Activated naive CD4-positive, alpha-beta T cell treated with anti-CD3 and anti-CD28 coated beads, Interleukin-2, amount 10 ng/mL, durations not matched to agents 7 days and 5 days (primary cell): ENCODE measurements at regions not wholly inside any gene's neighbourhood (a gene's known extent, or its start where the extent isn't known, plus 50 kb on each side); places are given as distances from the start of the nearest gene placed in this dataset.
A peak's percentile ranks its signal among the peaks of the same experiment; 100 is the strongest.

ENCODE experiments used
- CTCF ChIA-PET: fragments of 350-600 bp; sonication (Branson Sonifier 250); formaldehyde crosslinking; loops from one replicate; lab custom pipeline; 2021; ENCODE audit warnings: antibody characterized with exemption; lab: Charles Lee
- DNase-seq: peaks from one replicate; pipeline ENCODE4 v3.0.0-alpha.2; 2020
- H3K27ac Mint-ChIP-seq: one replicate; pipeline ENCODE4 v1.8.0; 2021; ENCODE audit warnings: mild to moderate bottlenecking, moderate library complexity, mixed read lengths
- H3K27me3 Mint-ChIP-seq: one replicate; pipeline ENCODE4 v1.8.0; 2021; ENCODE audit warnings: mild to moderate bottlenecking, mixed read lengths
- H3K36me3 Mint-ChIP-seq: one replicate; pipeline ENCODE4 v1.8.0; 2021; ENCODE audit warnings: mixed read lengths
- H3K4me1 Mint-ChIP-seq: one replicate; pipeline ENCODE4 v1.8.0; 2021; ENCODE audit warnings: mixed read lengths
- H3K4me3 Mint-ChIP-seq: one replicate; pipeline ENCODE4 v1.8.0; 2021; ENCODE audit warnings: mild to moderate bottlenecking, moderate library complexity, mixed read lengths
- H3K9me3 Mint-ChIP-seq: one replicate; pipeline ENCODE4 v1.8.0; 2021; ENCODE audit warnings: mixed read lengths

- H3K9me3 Mint-ChIP-seq: no peaks in the 10 kb centered on the region
- H3K4me1 Mint-ChIP-seq: peaks cover 5% of the 10 kb centered on the region
- H3K27me3 Mint-ChIP-seq: peaks cover 8% of the 10 kb centered on the region
- no peak overlapping the region for H3K27ac Mint-ChIP-seq
- DNase-seq: peak; percentile 13
- H3K36me3 Mint-ChIP-seq: no peaks in the 10 kb centered on the region
- no peak overlapping the region for H3K4me3 Mint-ChIP-seq
- CTCF ChIA-PET: no interaction called here
Measured at GRCh38 chr10:42979721-42980467, 97.0 kb upstream of the RET start.

- Mint-ChIP-seq H3K9me3 (no peaks in the 10 kb centered on the region), H3K27me3 (peaks cover 11% of the 10 kb centered on the region), H3K4me3 (no peak overlapping the region), H3K27ac (no peak overlapping the region), H3K36me3 (no peaks in the 10 kb centered on the region), H3K4me1 (peaks cover 5% of the 10 kb centered on the region)
- CTCF ChIA-PET: no interaction called here
- peak; percentile 19 for DNase-seq
Measured at GRCh38 chr10:42980553-42981357, 96.1 kb upstream of the RET start.

GRCh38 chr10:42981358-42982236, 95.3 kb upstream of the RET start:
- no peak overlapping the region for H3K27ac Mint-ChIP-seq
- CTCF ChIA-PET: no interaction called here
- H3K9me3 Mint-ChIP-seq: no peaks in the 10 kb centered on the region
- no peak for DNase-seq
- H3K4me3 Mint-ChIP-seq: no peak overlapping the region
- no peaks in the 10 kb centered on the region for H3K36me3 Mint-ChIP-seq
- peaks cover 11% of the 10 kb centered on the region for H3K27me3 Mint-ChIP-seq
- peaks cover 5% of the 10 kb centered on the region for H3K4me1 Mint-ChIP-seq

GRCh38 chr10:42982891-42983506, 93.9 kb upstream of the RET start:
- H3K27me3 Mint-ChIP-seq: peaks cover 11% of the 10 kb centered on the region
- peaks cover 5% of the 10 kb centered on the region for H3K4me1 Mint-ChIP-seq
- no peak overlapping the region for H3K27ac Mint-ChIP-seq
- no peak overlapping the region for H3K4me3 Mint-ChIP-seq
- CTCF ChIA-PET: no interaction called here
- no peaks in the 10 kb centered on the region for H3K9me3 Mint-ChIP-seq
- no peak for DNase-seq
- H3K36me3 Mint-ChIP-seq: no peaks in the 10 kb centered on the region

GRCh38 chr10:42983591-42983990, 93.3 kb upstream of the RET start:
- no peak for DNase-seq
- H3K4me3 Mint-ChIP-seq: no peak overlapping the region
- no peak overlapping the region for H3K27ac Mint-ChIP-seq
- peaks cover 5% of the 10 kb centered on the region for H3K4me1 Mint-ChIP-seq
- CTCF ChIA-PET: no interaction called here
- H3K27me3 Mint-ChIP-seq: peaks cover 12% of the 10 kb centered on the region
- no peaks in the 10 kb centered on the region for H3K9me3 Mint-ChIP-seq
- H3K36me3 Mint-ChIP-seq: no peaks in the 10 kb centered on the region

GRCh38 chr10:42984035-42984610, 92.7 kb upstream of the RET start:
- H3K36me3 Mint-ChIP-seq: no peaks in the 10 kb centered on the region
- H3K4me1 Mint-ChIP-seq: peaks cover 5% of the 10 kb centered on the region
- no peak overlapping the region for H3K4me3 Mint-ChIP-seq
- DNase-seq: no peak
- no peak overlapping the region for H3K27ac Mint-ChIP-seq
- H3K27me3 Mint-ChIP-seq: peaks cover 16% of the 10 kb centered on the region
- no peaks in the 10 kb centered on the region for H3K9me3 Mint-ChIP-seq
- CTCF ChIA-PET: no interaction called here

- DNase-seq: peak; percentile 17
- Mint-ChIP-seq H3K9me3 (no peaks in the 10 kb centered on the region), H3K4me3 (no peak overlapping the region), H3K4me1 (no peaks in the 10 kb centered on the region), H3K27ac (no peak overlapping the region), H3K36me3 (no peaks in the 10 kb centered on the region), H3K27me3 (peaks cover 16% of the 10 kb centered on the region)
- CTCF ChIA-PET: no interaction called here
Measured at GRCh38 chr10:42984761-42985325, 92.0 kb upstream of the RET start.

GRCh38 chr10:42985436-42986316, 91.2 kb upstream of the RET start:
- no peaks in the 10 kb centered on the region for H3K9me3 Mint-ChIP-seq
- H3K27me3 Mint-ChIP-seq: peaks cover 16% of the 10 kb centered on the region
- DNase-seq: no peak
- no peaks in the 10 kb centered on the region for H3K36me3 Mint-ChIP-seq
- H3K4me1 Mint-ChIP-seq: no peaks in the 10 kb centered on the region
- CTCF ChIA-PET: no interaction called here
- H3K4me3 Mint-ChIP-seq: no peak overlapping the region
- no peak overlapping the region for H3K27ac Mint-ChIP-seq

GRCh38 chr10:42986633-42987032, 90.2 kb upstream of the RET start:
- no peak overlapping the region for H3K27ac Mint-ChIP-seq
- no peaks in the 10 kb centered on the region for H3K36me3 Mint-ChIP-seq
- DNase-seq: no peak
- H3K4me3 Mint-ChIP-seq: no peak overlapping the region
- no peaks in the 10 kb centered on the region for H3K4me1 Mint-ChIP-seq
- CTCF ChIA-PET: no interaction called here
- H3K27me3 Mint-ChIP-seq: peaks cover 16% of the 10 kb centered on the region
- no peaks in the 10 kb centered on the region for H3K9me3 Mint-ChIP-seq

GRCh38 chr10:42987121-42987541, 89.7 kb upstream of the RET start:
- CTCF ChIA-PET: no interaction called here
- Mint-ChIP-seq H3K9me3 (no peaks in the 10 kb centered on the region), H3K27ac (no peak overlapping the region), H3K4me3 (no peak overlapping the region), H3K4me1 (no peaks in the 10 kb centered on the region), H3K27me3 (peaks cover 16% of the 10 kb centered on the region), H3K36me3 (no peaks in the 10 kb centered on the region)
- DNase-seq: no peak

GRCh38 chr10:42987575-42987974, 89.3 kb upstream of the RET start:
- CTCF ChIA-PET: no interaction called here
- no peaks in the 10 kb centered on the region for H3K4me1 Mint-ChIP-seq
- H3K9me3 Mint-ChIP-seq: no peaks in the 10 kb centered on the region
- peaks cover 15% of the 10 kb centered on the region for H3K27me3 Mint-ChIP-seq
- H3K36me3 Mint-ChIP-seq: no peaks in the 10 kb centered on the region
- H3K4me3 Mint-ChIP-seq: no peak overlapping the region
- no peak for DNase-seq
- H3K27ac Mint-ChIP-seq: no peak overlapping the region

- no peaks in the 10 kb centered on the region for H3K36me3 Mint-ChIP-seq
- no peaks in the 10 kb centered on the region for H3K4me1 Mint-ChIP-seq
- no peak for DNase-seq
- no peaks in the 10 kb centered on the region for H3K9me3 Mint-ChIP-seq
- CTCF ChIA-PET: no interaction called here
- H3K27ac Mint-ChIP-seq: no peak overlapping the region
- no peak overlapping the region for H3K4me3 Mint-ChIP-seq
- peaks cover 10% of the 10 kb centered on the region for H3K27me3 Mint-ChIP-seq
Measured at GRCh38 chr10:42988069-42988468, 88.8 kb upstream of the RET start.
